Fibroblast of peridontal ligament (primary cell): ENCODE measurements at regions not wholly inside any gene's neighbourhood (a gene's known extent, or its start where the extent isn't known, plus 50 kb on each side); places are given as distances from the start of the nearest gene placed in this dataset.
"Not testable (repeated sequence)": the region's sequence is repeated elsewhere in the genome, so short reads cannot be mapped to it uniquely, and the experiment has no call there.

Source experiments
- DNase-seq: peaks from one replicate; pipeline ENCODE4 v3.0.0-alpha.2; 2010; ENCODE audit errors: extremely low read depth

- DNase-seq: not testable (repeated sequence)
Measured at GRCh38 chr20:47983642-47984041, 198.4 kb upstream of the SULF2 start.

- DNase-seq: no peak
Measured at GRCh38 chr20:47982574-47983360, 197.5 kb upstream of the SULF2 start.

- DNase-seq: no peak
Measured at GRCh38 chr20:47981222-47981621, 195.9 kb upstream of the SULF2 start.

DNA sequence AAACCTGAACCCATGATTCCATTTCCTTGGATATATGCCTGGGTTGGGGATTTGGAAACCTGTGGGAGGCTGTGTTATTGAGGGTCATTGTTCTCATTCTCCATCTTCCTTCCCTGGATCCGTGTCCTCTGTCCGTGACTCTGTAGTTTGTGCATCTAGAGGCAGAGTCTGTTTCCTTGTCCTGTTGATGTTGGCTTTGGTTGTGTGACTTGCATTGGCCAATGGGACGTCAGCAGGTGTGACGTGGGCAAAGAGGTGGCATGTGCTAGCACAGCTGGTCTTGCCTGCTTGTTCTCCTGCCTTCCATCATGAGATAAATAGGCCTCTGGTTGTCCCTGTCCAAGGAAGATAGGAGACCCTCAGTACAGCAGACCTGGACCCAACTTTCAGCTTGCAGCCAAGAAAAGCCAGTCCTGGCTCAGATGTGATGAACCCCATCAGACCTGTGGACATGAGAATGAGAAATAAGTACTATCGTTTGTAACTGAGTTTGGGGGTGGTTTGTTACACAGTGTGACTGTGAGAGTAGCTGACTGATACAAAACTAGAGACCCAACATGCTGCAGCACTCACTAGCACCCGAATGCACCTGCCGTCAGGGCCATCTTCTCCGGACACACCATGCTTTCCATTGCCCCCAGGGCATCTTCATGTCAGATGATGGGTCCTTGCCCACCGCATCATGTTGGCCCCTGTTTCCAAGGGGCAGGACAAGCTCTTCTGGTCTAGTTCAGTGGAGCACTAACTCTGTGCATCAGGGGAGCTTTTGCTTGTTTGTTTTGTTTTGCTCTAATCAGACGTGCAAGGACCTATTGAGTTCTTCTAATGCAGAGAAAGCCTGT is 195.3 kb upstream of the SULF2 start:
- no peak for DNase-seq

DNA sequence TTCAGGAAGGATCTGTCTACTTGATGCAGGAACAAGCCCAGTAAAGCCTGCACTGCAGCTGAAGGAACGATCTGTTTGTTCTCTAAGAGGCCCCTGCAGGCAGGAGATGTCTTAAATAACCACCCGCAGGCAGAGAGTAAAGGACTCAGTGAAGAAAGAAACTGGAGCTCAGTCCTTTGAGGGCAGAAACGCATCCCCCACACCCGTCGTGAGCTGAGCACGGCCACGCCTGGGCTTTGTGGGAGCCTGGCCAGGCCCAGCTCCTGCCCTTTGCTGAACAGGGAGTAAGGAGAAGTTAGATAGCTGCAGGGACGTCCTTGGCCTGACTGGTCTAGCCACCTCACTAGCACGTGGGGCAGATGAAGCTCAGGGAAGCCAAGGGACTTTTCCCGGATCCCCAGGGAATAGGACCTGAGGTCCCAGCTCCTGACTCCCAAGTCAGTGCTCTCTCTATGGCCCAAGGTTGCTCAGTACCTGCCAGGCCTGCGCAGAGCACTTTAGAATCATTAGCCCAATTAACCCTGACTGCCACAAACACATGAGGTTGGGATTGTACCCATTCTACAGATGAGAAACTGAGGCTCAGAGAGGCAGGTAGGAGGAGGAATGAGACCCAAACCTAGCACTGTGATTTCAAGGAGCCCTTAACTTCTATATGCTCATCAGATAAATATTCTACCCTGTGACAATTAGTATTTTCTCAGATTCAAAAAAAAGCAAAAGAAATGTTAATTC is 194.2 kb upstream of the SULF2 start:
- DNase-seq: not testable (repeated sequence)

GRCh38 chr20:47978428-47979120 is 193.3 kb upstream of the SULF2 start:
- not testable (repeated sequence) for DNase-seq

DNA sequence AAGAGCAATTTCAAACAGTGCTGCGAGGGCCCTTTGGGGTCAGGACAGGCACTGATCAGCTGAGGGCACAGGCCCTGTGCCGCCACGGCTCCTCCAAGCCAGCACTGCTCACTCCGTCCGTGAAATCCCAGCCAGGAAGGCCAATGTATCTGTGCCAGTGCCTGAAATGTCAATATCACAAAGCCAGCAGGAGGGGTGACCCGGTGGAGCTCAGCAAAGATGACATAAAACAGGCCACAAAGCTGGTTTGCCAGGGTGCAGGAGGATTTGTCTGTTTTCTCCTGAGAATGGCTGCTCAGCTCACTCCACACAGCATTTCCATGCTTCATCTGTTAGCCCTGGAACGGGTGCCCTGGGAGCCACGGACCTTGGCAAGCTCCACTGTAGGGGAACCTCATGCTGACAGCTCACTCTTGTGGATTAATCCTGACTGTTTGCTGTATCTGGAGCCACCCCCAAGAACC is 192.5 kb upstream of the SULF2 start:
- not testable (repeated sequence) for DNase-seq

GRCh38 chr20:47977017-47977788 is 191.9 kb upstream of the SULF2 start:
- DNase-seq: not testable (repeated sequence)

GRCh38 chr20:47974234-47974878 is 189.1 kb upstream of the SULF2 start:
- no peak for DNase-seq

- DNase-seq: no peak
Measured at GRCh38 chr20:47973519-47974233, 188.4 kb upstream of the SULF2 start.

GRCh38 chr20:47972916-47973309 is 187.6 kb upstream of the SULF2 start:
- DNase-seq: no peak

DNA sequence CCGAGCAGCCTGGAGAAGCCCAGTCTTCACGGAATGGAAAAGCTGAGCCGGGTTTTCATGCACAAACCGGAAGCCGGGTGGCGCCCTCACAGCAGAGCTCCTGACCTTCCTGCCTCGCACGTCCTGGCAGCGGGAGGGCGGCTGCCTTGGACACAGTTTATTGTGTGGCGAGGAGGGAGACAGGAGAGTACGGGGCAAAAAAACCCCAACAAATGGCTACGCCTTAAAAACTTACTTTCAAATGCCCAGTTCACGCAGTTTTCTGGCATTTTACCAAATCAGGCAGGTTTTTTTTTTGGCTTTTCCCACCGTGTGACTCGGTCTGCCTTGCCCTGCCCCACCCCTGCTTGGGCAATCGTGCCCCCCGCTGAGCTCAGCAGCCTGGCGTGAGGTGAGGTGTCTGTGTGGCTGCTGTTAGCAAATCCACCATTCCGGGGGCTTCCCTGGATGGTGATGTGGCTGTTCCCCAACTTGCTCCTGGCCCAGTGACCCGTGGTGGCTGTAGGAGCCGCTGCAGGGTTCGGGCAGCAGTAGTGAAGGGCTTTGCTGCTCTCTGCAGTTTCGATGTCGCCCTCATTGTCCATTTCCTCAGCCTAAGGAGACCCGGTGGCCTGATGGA is 187.1 kb upstream of the SULF2 start:
- DNase-seq: not testable (repeated sequence)

GRCh38 chr20:47971058-47971791 is 185.9 kb upstream of the SULF2 start:
- DNase-seq: no peak

- DNase-seq: no peak
Measured at GRCh38 chr20:47970282-47970903, 185.1 kb upstream of the SULF2 start.

DNA sequence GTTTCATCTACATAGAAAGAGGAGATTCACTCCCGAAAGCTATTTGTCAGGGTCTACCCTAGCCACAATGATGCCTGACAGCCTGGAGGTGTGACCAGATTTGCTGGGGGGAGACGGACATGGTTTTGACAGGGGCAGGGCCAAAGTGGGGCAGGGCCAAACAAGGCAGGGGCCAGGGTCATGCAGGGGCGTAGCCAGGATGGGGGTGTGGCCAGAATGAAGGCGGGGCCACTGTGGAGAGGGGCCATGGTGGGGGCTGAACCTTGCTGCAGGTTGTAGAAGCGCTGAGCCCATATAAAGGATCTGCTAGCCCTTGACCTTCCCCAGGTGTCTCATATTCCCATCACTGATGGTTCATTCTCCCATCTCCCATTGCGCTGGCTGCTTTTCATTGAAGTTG is 184.1 kb upstream of the SULF2 start:
- no peak for DNase-seq

GRCh38 chr20:47968541-47969310 is 183.4 kb upstream of the SULF2 start:
- DNase-seq: no peak

DNA sequence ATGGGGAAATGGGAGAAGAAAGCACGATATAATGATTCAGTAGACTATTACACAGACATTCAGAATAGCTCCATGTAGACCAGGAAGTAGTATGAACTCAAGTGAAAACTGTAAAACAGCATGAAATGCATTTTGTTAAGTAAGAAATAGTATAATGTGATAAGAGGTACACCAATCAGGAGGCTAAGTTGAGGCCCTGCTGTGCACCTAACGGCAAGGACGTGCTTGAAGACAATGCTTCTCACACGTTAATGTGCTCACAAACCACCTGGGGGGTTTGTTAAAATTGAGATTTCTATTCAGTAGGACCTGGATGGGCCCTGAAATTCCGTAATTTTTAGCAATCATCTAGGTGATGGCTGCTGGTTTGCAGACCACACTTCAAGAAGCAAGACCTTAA is 178.9 kb upstream of the SULF2 start:
- DNase-seq: no peak
